Esophagus squamous epithelium (tissue), 4 donors: ENCODE measurements at regions not wholly inside any gene's neighbourhood (a gene's known extent, or its start where the extent isn't known, plus 50 kb on each side); places are given as distances from the start of the nearest gene placed in this dataset.

Source experiments
- POLR2A ChIP-seq, 4 donors: fragments of 450-650 bp; IDR thresholded peaks; one replicate each; pipeline ENCODE4 v1.6.1; 2017; ENCODE audit warnings: antibody characterized with exemption in 4 of 4, mild to moderate bottlenecking in 4 of 4, moderate library complexity in 3 of 4
- TF ChIP-seq, protein P1 (sequence below), 6 experiments: fragments of 450-650 bp in 4 of 6; fragments of 200-600 bp in 2 of 6; sonication (generic) in 2 of 6; IDR thresholded peaks; one replicate each; pipeline ENCODE4 v1.5.1; 2016 to 2019; ENCODE audit warnings: antibody characterized with exemption in 6 of 6, mild to moderate bottlenecking in 4 of 6, moderate library complexity in 4 of 6

DNA sequence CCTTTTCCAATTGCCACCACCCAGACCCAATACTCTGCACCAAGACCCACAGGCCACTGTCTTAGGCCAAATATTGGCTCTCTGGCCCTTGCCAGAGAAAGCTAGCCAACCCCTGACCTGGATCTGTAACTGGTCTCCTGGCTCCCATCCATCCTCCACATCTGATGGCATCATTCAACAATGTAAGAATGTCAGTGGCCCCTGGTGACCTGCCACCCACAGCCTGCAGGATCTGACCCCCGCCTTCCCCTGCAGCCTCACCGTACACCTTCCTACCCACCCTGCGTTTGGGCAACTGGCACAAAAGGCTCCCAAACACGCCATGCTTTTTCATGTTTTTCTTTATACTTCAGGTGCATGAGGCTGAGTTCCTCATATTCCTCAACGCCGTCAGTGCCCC, 60.0 kb upstream of the ASAP2 start:
- TF ChIP-seq, protein P1, sequence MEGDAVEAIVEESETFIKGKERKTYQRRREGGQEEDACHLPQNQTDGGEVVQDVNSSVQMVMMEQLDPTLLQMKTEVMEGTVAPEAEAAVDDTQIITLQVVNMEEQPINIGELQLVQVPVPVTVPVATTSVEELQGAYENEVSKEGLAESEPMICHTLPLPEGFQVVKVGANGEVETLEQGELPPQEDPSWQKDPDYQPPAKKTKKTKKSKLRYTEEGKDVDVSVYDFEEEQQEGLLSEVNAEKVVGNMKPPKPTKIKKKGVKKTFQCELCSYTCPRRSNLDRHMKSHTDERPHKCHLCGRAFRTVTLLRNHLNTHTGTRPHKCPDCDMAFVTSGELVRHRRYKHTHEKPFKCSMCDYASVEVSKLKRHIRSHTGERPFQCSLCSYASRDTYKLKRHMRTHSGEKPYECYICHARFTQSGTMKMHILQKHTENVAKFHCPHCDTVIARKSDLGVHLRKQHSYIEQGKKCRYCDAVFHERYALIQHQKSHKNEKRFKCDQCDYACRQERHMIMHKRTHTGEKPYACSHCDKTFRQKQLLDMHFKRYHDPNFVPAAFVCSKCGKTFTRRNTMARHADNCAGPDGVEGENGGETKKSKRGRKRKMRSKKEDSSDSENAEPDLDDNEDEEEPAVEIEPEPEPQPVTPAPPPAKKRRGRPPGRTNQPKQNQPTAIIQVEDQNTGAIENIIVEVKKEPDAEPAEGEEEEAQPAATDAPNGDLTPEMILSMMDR (IDR thresholded peaks at IDR 0.05), result no peak
- no peak for TF ChIP-seq POLR2A (IDR thresholded peaks at IDR 0.05)
